Uterus (tissue), 3 donors: ENCODE measurements at regions not wholly inside any gene's neighbourhood (a gene's known extent, or its start where the extent isn't known, plus 50 kb on each side); places are given as distances from the start of the nearest gene placed in this dataset.

ENCODE experiments used
- DNase-seq, 2 donors: peaks; one replicate each; pipeline ENCODE4 v3.0.0-alpha.2; 2019 to 2020
- H3K27ac ChIP-seq, 2 donors: fragments of 200-600 bp; sonication (generic); 1 replicate in 1 of 2; 2 replicates in 1 of 2; pipeline ENCODE4 v1.5.1; 2016 to 2018
- H3K27me3 ChIP-seq, 2 donors: fragments of 200-600 bp; sonication (generic); one replicate each; pipeline ENCODE4 v1.5.1; 2018 to 2019; ENCODE audit warnings: control low read depth in 1 of 2
- H3K36me3 ChIP-seq, 2 donors: fragments of 200-600 bp; sonication (generic); one replicate each; pipeline ENCODE4 v1.5.1; 2019; ENCODE audit warnings: control low read depth in 1 of 2
- H3K4me1 ChIP-seq, 2 donors: fragments of 200-600 bp; sonication (generic); one replicate each; pipeline ENCODE4 v1.5.1; 2018 to 2019; ENCODE audit warnings: control low read depth in 1 of 2
- H3K4me3 ChIP-seq, 2 donors: fragments of 200-600 bp; sonication (generic); 1 replicate in 1 of 2; 2 replicates in 1 of 2; pipeline ENCODE4 v1.5.1; 2018 to 2019; ENCODE audit warnings: mild to moderate bottlenecking in 1 of 2
- H3K9me3 ChIP-seq, 2 donors: fragments of 200-600 bp; sonication (generic); one replicate each; pipeline ENCODE4 v1.5.1; 2019; ENCODE audit warnings: control low read depth in 1 of 2
- CTCF ChIP-seq, 4 experiments: fragments of 200-600 bp in 2 of 4; fragments of 450-650 bp in 2 of 4; sonication (generic) in 2 of 4; IDR thresholded peaks; one replicate each; pipeline ENCODE4 v1.5.1; 2016 to 2019; ENCODE audit warnings: antibody characterized with exemption in 4 of 4, mild to moderate bottlenecking in 2 of 4, moderate library complexity in 1 of 4
- POLR2A ChIP-seq, 2 donors: fragments of 450-650 bp; IDR thresholded peaks; one replicate each; pipeline ENCODE4 v1.6.1; 2016; ENCODE audit warnings: antibody characterized with exemption in 2 of 2, mild to moderate bottlenecking in 1 of 2, moderate library complexity in 1 of 2
- intact Hi-C: fragments of 100-400 bp; cut with DNase I; formaldehyde crosslinking; loops from one replicate; pipeline ENCODE4 v1.15.1; 2023; ENCODE audit warnings: low total_unique reads
- donor health status: DM: yes; HTN: yes; CAD: no.

GRCh38 chr11:19337779-19338178, 97.0 kb upstream of the E2F8 start:
- Histone ChIP-seq H3K36me3 (no peaks in the 10 kb centered on the region), H3K9me3 (no peaks in the 10 kb centered on the region), H3K4me3 (no peak overlapping the region), H3K27ac (no peak overlapping the region), H3K27me3 (no peaks in the 10 kb centered on the region), H3K4me1 (no peaks in the 10 kb centered on the region)
- TF ChIP-seq POLR2A (IDR thresholded peaks at IDR 0.05) (no peak), CTCF (IDR thresholded peaks at IDR 0.05) (no peak)
- intact Hi-C loops = no loop called here
- no peak for DNase-seq

- DNase-seq = no peak
- intact Hi-C loops = no loop called here
- Histone ChIP-seq H3K9me3 (no peaks in the 10 kb centered on the region), H3K27me3 (no peaks in the 10 kb centered on the region), H3K4me3 (no peak overlapping the region), H3K36me3 (no peaks in the 10 kb centered on the region), H3K4me1 (no peaks in the 10 kb centered on the region), H3K27ac (no peak overlapping the region)
- TF ChIP-seq POLR2A (IDR thresholded peaks at IDR 0.05) (no peak), CTCF (IDR thresholded peaks at IDR 0.05) (no peak)
Observed at GRCh38 chr11:19336331-19336730, 95.6 kb upstream of the E2F8 start.

- H3K4me3 ChIP-seq = no peak overlapping the region
- no peaks in the 10 kb centered on the region for H3K9me3 ChIP-seq
- H3K4me1 ChIP-seq = no peaks in the 10 kb centered on the region
- H3K27me3 ChIP-seq = no peaks in the 10 kb centered on the region
- no peak overlapping the region for H3K27ac ChIP-seq
- TF ChIP-seq POLR2A (IDR thresholded peaks at IDR 0.05) (no peak), CTCF (IDR thresholded peaks at IDR 0.05) (no peak)
- intact Hi-C loops = no loop called here
- DNase-seq = no peak
- H3K36me3 ChIP-seq = no peaks in the 10 kb centered on the region
Observed at GRCh38 chr11:19332476-19332875, 91.7 kb upstream of the E2F8 start.

GRCh38 chr11:19330416-19330815, 89.7 kb upstream of the E2F8 start:
- intact Hi-C loops = no loop called here
- no peak for TF ChIP-seq CTCF (IDR thresholded peaks at IDR 0.05)
- no peak for TF ChIP-seq POLR2A (IDR thresholded peaks at IDR 0.05)

GRCh38 chr11:19329970-19330369, 89.2 kb upstream of the E2F8 start:
- no peaks in the 10 kb centered on the region for H3K9me3 ChIP-seq
- H3K4me3 ChIP-seq = no peak overlapping the region
- no peaks in the 10 kb centered on the region for H3K36me3 ChIP-seq
- no peaks in the 10 kb centered on the region for H3K27me3 ChIP-seq
- intact Hi-C loops = no loop called here
- TF ChIP-seq CTCF (IDR thresholded peaks at IDR 0.05) = no peak
- no peak for DNase-seq
- H3K27ac ChIP-seq = no peak overlapping the region
- H3K4me1 ChIP-seq = no peaks in the 10 kb centered on the region

More at GRCh38 chr11:19330416-19330815, 89.7 kb upstream of the E2F8 start:
- Histone ChIP-seq H3K36me3 (no peaks in the 10 kb centered on the region), H3K4me1 (no peaks in the 10 kb centered on the region), H3K27ac (no peak overlapping the region), H3K27me3 (no peaks in the 10 kb centered on the region), H3K4me3 (no peak overlapping the region), H3K9me3 (no peaks in the 10 kb centered on the region)
- DNase-seq = no peak
